GM18861 (cell line): ENCODE measurements at regions not wholly inside any gene's neighbourhood (a gene's known extent, or its start where the extent isn't known, plus 50 kb on each side); places are given as distances from the start of the nearest gene placed in this dataset.
"Not testable (repeated sequence)": the region's sequence is repeated elsewhere in the genome, so short reads cannot be mapped to it uniquely, and the experiment has no call there.

Experiments used
- ATAC-seq: cut with Tn5 transposase; IDR thresholded peaks from one replicate; pipeline ENCODE4 v1.9.1; 2021; ENCODE audit not compliant: unreplicated experiment

- ATAC-seq = not testable (repeated sequence)
Observed at GRCh38 chr13:50256536-50257321, 241.5 kb downstream of the KCNRG start.

- ATAC-seq = no peak
Observed at GRCh38 chr13:50257646-50258045, 242.4 kb downstream of the KCNRG start.

- no peak for ATAC-seq
Observed at GRCh38 chr13:50261130-50261901, 246.1 kb downstream of the KCNRG start.

- no peak for ATAC-seq
Observed at GRCh38 chr13:50267066-50267465, 251.8 kb downstream of the KCNRG start.

- no peak for ATAC-seq
Observed at GRCh38 chr13:50267917-50268316, 252.7 kb downstream of the KCNRG start.

GRCh38 chr13:50268500-50268899, 253.3 kb downstream of the KCNRG start:
- ATAC-seq = no peak

GRCh38 chr13:50274181-50274580, 258.9 kb downstream of the KCNRG start:
- ATAC-seq = no peak

- no peak for ATAC-seq
Observed at GRCh38 chr13:50275392-50276063, 260.3 kb downstream of the KCNRG start.

- no peak for ATAC-seq
Observed at GRCh38 chr13:50276550-50276949, 261.3 kb downstream of the KCNRG start.

- no peak for ATAC-seq
Observed at GRCh38 chr13:50277127-50277526, 261.9 kb downstream of the KCNRG start.

- ATAC-seq = no peak
Observed at GRCh38 chr13:50277906-50278305, 262.7 kb downstream of the KCNRG start.

GRCh38 chr13:50280441-50280937, 265.2 kb downstream of the KCNRG start:
- ATAC-seq = no peak

- no peak for ATAC-seq
Observed at GRCh38 chr13:50282016-50282415, 266.8 kb downstream of the KCNRG start.

- no peak for ATAC-seq
Observed at GRCh38 chr13:50283017-50283416, 267.8 kb downstream of the KCNRG start.

- peak; percentile 79 for ATAC-seq
Observed at GRCh38 chr13:50284540-50284939, 269.3 kb downstream of the KCNRG start.

GRCh38 chr13:50285283-50285682, 270.0 kb downstream of the KCNRG start:
- no peak for ATAC-seq

GRCh38 chr13:50286324-50286723, 271.1 kb downstream of the KCNRG start:
- ATAC-seq = no peak

GRCh38 chr13:50290186-50290585, 274.9 kb downstream of the KCNRG start:
- ATAC-seq = no peak

- no peak for ATAC-seq
Observed at GRCh38 chr13:50291611-50292010, 276.4 kb downstream of the KCNRG start.

GRCh38 chr13:50292081-50292480, 276.8 kb downstream of the KCNRG start:
- no peak for ATAC-seq

- not testable (repeated sequence) for ATAC-seq
Observed at GRCh38 chr13:50294425-50294824, 279.2 kb downstream of the KCNRG start.
